Spleen (tissue), 7 donors: ENCODE measurements at regions not wholly inside any gene's neighbourhood (a gene's known extent, or its start where the extent isn't known, plus 50 kb on each side); places are given as distances from the start of the nearest gene placed in this dataset.

Experiments
- CTCF ChIP-seq, 11 experiments: fragments of 200-600 bp in 7 of 11; fragments of 450-650 bp in 4 of 11; sonication (generic) in 4 of 11; IDR thresholded peaks in 8 of 11; conservative IDR thresholded peaks in 3 of 11; 1 replicate in 7 of 11; 2 replicates in 4 of 11; pipeline versions ENCODE4 v1.4.0 to v1.8.0; 2016 to 2021; ENCODE audit warnings: antibody characterized with exemption in 11 of 11, inconsistent platforms in 4 of 11, mild to moderate bottlenecking in 1 of 11
- POLR2AphosphoS5 ChIP-seq, 3 donors: sonication (generic); formaldehyde crosslinking; IDR thresholded peaks; one replicate each; pipeline ENCODE4 v1.5.1; 2017; ENCODE audit warnings: antibody characterized with exemption in 3 of 3
- donor health status: DM: no; HTN: no; CAD: no; lungs with moderate emphysema.
- donor health status: DM: no; HTN: no; CAD: no.
- donor health status: DM: no; HTN: no; CAD: no.

DNA sequence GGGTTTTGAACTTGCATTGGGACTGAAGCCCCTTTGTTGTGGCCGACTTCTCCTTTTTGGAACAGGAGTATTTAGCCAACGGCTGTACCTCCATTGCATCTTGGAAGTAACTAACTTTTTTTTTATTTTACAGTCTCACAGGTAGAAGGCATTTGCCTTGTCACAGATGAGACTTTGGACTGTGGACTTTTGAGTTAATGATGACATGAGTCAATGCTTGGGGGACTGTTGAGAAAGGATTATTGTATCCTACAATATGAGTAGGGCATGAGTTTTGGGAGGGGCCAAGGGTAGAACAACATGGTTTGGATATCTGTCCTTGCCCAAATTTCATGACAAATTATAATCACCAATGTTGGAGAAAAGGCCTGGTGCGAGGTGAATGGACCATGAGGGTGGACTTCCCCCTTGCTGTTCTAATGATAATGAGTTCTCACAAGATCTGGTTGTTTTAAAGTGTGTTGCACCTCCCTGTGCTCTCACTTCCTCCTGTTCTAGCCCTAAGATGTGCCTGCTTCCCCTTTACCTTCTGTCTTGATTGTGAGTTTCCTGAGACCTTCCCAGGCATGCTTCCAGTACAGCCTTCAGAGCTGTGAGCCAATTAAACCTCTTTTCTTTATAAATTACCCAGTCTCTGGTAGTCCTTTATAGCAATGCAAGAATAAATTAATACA is 1269.4 kb upstream of the CHAC2 start:
- TF ChIP-seq CTCF (IDR thresholded peaks at IDR 0.05 in 8 of 11, conservative IDR thresholded peaks at IDR 0.05 in 3 of 11) (no peak), POLR2AphosphoS5 (IDR thresholded peaks at IDR 0.05) (no peak)
